HG03039 (cell line): ENCODE measurements at regions not wholly inside any gene's neighbourhood (a gene's known extent, or its start where the extent isn't known, plus 50 kb on each side); places are given as distances from the start of the nearest gene placed in this dataset.

Source experiments
- ATAC-seq: cut with Tn5 transposase; IDR thresholded peaks from one replicate; pipeline ENCODE4 v1.9.1; 2021; ENCODE audit warnings: mild to moderate bottlenecking, moderate library complexity; ENCODE audit not compliant: unreplicated experiment

GRCh38 chr16:66315210-66315825 is 51.2 kb upstream of the CDH5 start:
- peak; percentile 88 for ATAC-seq

- ATAC-seq = no peak
Observed at GRCh38 chr16:66311306-66311705, 55.2 kb upstream of the CDH5 start.

DNA sequence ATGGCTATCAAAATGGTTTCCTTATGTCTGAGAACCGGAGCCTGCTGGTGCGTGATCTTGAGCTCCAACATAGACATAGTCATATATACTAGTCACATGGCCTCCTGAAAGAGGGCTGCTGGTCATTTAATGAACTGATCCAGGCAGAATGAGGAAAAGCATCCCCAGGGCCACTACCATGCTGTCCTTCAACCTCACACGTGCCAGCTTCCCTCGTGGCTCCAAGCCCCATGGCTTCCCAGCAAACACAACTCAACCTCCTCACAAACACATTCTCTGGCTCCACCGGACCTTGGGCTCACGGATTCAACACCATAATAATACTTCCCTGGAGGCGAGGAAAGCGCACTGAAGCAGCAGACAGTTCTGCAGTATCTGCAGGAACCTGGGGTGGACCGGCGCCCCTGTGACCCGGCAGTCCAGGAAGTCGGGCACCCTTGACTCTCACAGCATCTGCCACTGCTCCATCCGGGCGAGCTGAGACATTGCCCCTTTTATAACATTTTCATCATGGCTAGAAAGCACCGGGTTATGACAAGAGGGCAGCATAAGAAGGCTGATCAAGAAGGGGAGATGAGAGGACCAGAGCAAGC is 57.2 kb upstream of the CDH5 start:
- no peak for ATAC-seq

DNA sequence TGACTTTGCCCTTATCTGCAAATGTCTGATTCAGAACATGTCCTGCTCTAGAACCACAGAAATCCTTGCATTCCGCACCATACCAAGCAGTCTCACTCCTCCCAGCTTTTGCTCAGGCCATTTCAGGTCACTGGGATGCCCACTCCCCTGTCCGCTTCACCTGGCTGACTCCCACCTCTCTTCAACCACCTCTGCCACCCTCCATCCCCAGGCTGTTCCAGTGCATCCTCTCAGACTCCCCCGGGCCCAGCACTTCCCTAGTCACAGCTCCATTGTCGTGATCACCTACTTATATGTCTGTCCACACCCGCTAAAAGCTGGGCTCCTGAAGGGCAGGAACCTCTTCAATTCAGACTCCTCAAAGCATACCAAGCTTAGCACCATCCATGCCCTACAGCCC is 58.4 kb upstream of the CDH5 start:
- no peak for ATAC-seq

DNA sequence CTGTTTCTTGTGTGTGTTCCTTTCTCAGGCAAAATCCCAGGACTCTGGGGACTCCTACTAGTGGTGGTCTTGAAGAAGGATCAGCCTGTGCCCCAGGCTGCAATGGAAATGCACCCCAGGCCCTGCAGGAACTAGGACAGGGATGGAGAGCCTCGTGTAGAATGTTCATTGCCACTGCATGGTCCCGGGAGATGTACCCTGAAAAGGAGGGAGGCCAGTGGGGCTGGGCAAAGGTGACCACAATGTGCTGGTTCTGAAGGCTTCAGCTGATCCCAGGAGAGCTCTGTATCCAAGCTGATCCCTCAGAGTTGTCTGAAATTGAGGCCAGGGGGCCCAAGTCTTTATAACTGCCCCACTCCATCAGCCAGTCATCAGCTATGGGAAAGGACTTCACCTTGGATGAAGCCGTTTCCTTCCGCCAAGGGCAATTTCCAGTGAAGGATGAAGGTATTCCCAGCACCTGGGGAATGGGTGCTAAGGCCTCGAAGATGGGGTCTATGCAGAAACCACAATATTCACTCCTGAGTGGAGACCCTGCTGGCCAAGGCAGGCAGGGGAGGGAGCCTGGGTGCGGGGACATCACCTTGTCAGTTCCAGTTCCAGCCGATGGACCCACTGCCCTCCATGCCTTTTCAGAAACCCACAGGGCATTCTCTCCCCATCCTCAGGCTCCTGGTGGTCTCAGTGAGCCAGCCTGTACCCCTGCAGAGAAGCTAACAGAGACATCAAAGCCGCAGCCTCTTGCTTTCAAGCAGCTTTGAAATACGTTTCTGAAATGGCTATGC is 59.9 kb upstream of the CDH5 start:
- no peak for ATAC-seq

GRCh38 chr16:66304961-66305360 is 61.5 kb upstream of the CDH5 start:
- ATAC-seq = no peak

DNA sequence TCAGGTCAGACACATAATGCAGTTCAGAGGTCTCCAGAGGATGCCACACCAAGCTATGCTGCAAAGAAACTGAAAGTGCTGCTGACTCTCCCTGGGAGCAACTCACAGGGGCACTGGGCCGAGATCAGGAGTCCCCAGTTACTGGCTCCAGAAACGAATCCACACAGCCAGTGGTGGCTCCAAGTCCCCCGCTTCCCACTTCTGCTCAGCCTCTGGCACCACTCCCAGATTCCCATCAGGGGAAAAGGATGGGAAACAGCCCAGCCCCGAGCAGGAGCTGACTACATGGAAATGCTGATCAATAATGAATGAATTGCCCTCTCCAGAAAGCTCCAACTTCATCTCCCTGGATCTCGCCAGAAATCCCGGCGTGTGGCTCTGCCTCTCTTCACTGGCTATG is 62.3 kb upstream of the CDH5 start:
- ATAC-seq = no peak

DNA sequence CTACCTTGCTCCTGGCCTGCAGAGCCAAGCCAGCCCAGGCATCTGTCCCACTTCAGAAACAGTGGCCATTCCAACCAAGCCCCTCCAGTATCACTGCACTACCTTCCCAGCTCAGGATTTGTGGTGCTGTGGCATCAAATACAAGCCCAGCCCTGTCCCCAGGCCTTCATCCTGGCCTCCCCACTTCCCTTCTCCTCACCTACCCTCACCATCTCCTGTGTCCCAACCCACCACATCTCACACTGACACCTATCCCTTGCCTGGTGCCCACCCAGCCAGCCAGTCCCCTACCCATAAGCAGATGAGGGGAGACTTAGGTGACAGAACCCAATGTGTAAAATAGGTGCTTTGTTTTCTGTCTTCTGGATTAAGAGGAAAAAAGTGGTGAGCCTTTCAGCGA is 66.0 kb upstream of the CDH5 start:
- ATAC-seq = no peak

GRCh38 chr16:66300037-66300436 is 66.5 kb upstream of the CDH5 start:
- no peak for ATAC-seq

- ATAC-seq = no peak
Observed at GRCh38 chr16:66299349-66299748, 67.1 kb upstream of the CDH5 start.

DNA sequence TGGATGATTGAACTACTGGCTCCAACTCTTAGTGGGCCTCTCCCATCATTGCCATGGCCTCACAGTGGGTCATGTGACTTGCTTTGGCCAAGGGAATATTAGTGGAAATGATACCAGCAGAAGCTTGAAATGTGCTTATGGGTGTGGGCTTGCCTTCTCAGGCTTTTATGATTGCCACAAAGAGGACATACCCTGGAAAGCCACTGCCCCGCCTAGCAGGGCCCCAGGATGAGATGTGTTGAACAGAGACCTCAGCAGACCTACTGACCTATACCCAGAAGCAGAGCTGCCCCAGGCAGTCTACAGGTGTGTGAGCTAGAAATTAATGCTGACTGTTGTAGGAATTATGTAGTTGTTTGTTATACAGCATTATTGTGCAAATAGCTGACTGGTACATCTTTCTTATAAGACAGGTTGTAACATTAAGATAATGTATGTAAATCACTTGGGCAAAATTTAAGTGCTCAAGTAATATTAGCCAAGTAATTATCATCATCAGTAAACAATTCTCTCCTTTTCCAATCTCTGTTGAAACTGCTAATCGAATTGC is 67.8 kb upstream of the CDH5 start:
- ATAC-seq = no peak

- ATAC-seq = no peak
Observed at GRCh38 chr16:66298006-66298405, 68.5 kb upstream of the CDH5 start.

GRCh38 chr16:66296591-66296990 is 69.9 kb upstream of the CDH5 start:
- ATAC-seq = no peak

DNA sequence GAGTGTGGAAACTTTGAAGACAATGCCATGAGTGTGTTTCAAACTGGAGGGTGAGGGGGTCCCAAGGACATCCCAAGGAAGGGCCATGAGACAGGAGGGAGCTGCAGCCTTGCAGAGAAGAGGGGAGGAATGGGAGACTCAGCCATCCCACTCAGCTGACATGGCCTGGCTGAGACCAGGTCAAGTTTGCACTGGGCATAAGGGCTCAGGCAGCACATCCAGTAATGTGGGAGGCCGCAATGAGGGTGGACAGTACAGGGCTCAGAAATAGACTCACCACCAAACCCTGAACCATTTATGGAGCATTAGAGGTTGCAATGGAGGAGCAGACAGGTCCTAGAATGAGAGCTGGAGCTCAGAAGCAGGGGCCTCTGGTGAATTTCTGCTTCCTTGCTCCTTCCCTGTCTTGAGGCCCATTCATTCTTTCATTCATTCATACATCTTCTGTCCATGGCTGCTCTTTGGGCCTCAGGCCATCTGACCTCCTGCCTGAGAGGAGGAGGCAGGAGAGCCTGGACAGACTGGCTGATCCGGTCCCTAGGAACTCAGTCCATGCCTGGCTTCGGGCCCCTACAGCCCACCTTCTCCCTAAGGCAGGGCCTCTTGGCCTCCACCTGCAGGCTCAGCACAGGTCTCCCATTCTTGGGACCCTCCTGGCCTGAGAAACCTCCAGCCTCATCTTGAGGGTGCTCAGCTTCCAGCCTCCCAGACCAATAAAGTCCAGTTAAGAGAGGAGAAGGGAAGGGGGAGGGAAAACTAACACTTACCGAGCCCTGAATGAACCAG is 70.5 kb upstream of the CDH5 start:
- ATAC-seq = no peak

GRCh38 chr16:66295213-66295612 is 71.3 kb upstream of the CDH5 start:
- no peak for ATAC-seq

DNA sequence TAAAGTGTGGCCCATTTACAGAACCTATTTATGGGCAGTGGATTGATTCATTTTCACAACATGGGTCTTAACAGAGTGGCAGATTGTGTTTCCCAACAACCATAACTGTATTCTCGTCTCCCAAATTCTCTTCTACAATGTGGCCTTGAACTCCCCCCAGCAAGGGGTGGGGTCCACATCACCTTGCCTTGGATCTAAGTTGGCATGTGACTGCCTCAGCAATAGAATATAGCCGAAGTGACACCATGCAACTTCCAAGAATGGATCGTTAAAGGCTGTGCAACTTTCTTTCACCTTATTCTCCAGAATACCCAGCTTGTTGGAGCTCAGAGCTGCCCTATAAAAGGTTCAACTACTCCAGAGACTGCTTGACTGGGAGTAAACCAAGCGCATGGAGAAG is 72.0 kb upstream of the CDH5 start:
- ATAC-seq = no peak

GRCh38 chr16:66293932-66294331 is 72.6 kb upstream of the CDH5 start:
- ATAC-seq = no peak

DNA sequence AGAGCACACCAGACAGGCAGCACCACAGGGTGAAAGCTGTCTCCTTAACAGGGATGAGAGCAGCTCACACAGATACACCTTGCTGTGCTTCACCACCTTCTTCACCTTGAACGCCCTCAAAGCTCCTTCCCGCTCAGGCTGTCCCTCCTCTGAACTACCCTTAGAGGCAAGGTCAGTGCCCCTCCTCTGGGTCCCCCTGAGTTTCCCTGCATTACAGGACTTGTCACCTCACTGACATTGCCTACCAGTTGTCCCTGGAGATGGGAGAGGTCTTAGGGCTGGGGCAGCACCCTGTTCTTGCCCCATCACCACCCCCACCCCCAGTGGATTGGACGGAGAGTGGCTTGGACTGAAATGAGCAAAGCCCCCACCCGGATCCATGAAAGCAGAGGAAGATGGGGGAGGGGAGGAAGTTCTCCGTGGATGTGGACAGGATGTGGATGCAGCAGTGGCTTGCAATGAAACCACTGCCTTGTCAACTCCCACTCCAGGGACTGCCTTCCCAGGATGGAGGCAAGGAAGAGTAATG is 73.2 kb upstream of the CDH5 start:
- no peak for ATAC-seq

GRCh38 chr16:66292241-66292935 is 74.1 kb upstream of the CDH5 start:
- ATAC-seq = no peak

GRCh38 chr16:66291833-66292232 is 74.7 kb upstream of the CDH5 start:
- no peak for ATAC-seq
